GM12878 (cell line): ENCODE measurements at regions not wholly inside any gene's neighbourhood (a gene's known extent, or its start where the extent isn't known, plus 50 kb on each side); places are given as distances from the start of the nearest gene placed in this dataset.

Source experiments
- ASH2L ChIP-seq: fragments of 300-600, 200-600 bp; sonication (generic); IDR thresholded peaks from 2 replicates; pipeline ENCODE4 v1.6.1; 2017; ENCODE audit warnings: low read depth, mild to moderate bottlenecking, borderline replicate concordance
- CHD4 ChIP-seq: fragments of 200-600 bp; sonication (generic); IDR thresholded peaks from 2 replicates; pipeline ENCODE4 v1.6.1; 2016; ENCODE audit warnings: mild to moderate bottlenecking
- GABPA ChIP-seq: IDR thresholded peaks from 2 replicates; pipeline ENCODE4 v1.6.1; 2014; ENCODE audit warnings: antibody characterized with exemption, low read depth, mild to moderate bottlenecking, inconsistent platforms
- POLR2AphosphoS5 ChIP-seq: IDR thresholded peaks from 2 replicates; pipeline ENCODE4 v1.6.1; 2011; ENCODE audit warnings: mild to moderate bottlenecking, low read length, inconsistent platforms
- RAD21 ChIP-seq: IDR thresholded peaks from 2 replicates; pipeline ENCODE4 v1.6.1; 2011; ENCODE audit warnings: mild to moderate bottlenecking, low read depth, low read length, moderate library complexity; ENCODE audit not compliant: insufficient read depth
- RBBP5 ChIP-seq: fragments of 200-600 bp; sonication (generic); conservative IDR thresholded peaks from 2 replicates; pipeline ENCODE4 v1.6.1; 2016
- TARDBP ChIP-seq: IDR thresholded peaks from 2 replicates; pipeline ENCODE4 v1.6.1; 2016; ENCODE audit warnings: borderline replicate concordance
- TF ChIP-seq, protein P1 (sequence below), 3 experiments: IDR thresholded peaks in 2 of 3; conservative IDR thresholded peaks in 1 of 3; 2 replicates each; pipeline ENCODE4 v1.5.1; 2011; ENCODE audit warnings: low read depth in 3 of 3, low read length in 3 of 3, mild to moderate bottlenecking in 3 of 3, control low read depth in 2 of 3, moderate library complexity in 2 of 3, inconsistent platforms in 1 of 3, mixed read lengths in 1 of 3; ENCODE audit not compliant: control insufficient read depth in 2 of 3, insufficient read depth in 1 of 3; ENCODE audit errors: extremely low read depth in 1 of 3
- TF ChIP-seq, protein P2 (sequence below): IDR thresholded peaks from 2 replicates; pipeline ENCODE4 v1.6.1; 2012; ENCODE audit warnings: low read length, inconsistent platforms
- TF ChIP-seq, protein P3 (sequence below): IDR thresholded peaks from 2 replicates; pipeline ENCODE4 v1.6.1; 2012; ENCODE audit warnings: low read depth, low read length, improper control_type of control experiment
- TF ChIP-seq, protein P4 (sequence below): fragments of 450-650 bp; IDR thresholded peaks from 2 replicates; pipeline ENCODE4 v1.6.1; 2016; ENCODE audit warnings: mild to moderate bottlenecking
- TF ChIP-seq, protein P5 (sequence below): fragments of 450-650 bp; IDR thresholded peaks from 2 replicates; pipeline ENCODE4 v1.6.1; 2016; ENCODE audit warnings: mild to moderate bottlenecking
- TF ChIP-seq, protein P6 (sequence below): IDR thresholded peaks from 2 replicates; pipeline ENCODE4 v1.6.1; 2012; ENCODE audit warnings: low read depth, low read length, improper control_type of control experiment
- TF ChIP-seq, protein P7 (sequence below): fragments of 450-650 bp; formaldehyde crosslinking; IDR thresholded peaks from 2 replicates; pipeline ENCODE4 v1.5.0; 2022; ENCODE audit warnings: mild to moderate bottlenecking, missing genetic modification characterization

DNA sequence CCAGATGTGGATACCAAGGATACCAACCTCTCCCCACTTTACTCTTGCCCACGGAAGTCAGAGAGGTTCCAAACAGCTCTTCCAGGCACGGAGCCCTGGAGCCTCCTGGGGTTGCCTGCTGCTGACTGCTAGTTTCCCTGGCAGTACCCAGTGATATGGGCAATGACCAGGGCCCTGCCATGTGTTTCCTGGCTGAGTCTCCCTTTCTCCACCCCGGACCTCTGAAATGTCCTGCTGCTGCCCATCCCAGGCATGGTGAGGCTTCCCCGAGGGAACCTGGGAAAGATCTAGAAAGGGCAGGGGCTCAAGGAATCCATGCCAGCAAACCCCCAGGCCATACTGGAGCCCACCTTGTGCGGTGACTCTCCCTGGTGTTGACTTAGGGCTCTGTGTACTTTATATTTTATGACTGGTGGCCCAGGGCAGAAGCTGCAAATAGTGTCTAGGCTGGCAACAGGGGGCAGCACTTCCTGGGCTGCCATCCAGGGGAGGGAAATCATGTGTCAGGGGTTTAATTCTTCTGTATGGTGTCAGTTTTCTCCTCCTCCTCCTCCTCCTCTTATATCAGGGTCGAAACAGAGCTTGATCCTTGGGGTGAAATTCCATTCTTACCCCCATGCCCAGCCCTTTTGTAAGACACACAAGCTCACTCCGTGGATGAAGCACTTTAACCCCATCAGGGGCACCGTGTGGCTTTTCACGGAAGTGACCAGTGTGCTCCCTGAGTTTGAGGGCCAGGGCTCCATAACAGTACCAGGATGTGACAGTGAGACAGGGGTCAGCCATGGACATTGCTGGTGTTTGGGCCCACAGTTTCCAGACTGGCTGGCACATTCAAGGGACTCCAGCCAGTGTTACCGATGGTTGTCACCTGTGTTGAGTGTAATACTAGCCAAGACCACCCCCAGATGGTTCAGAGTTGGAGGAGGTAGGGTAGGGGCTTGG is 62.4 kb upstream of the GDF10 start:
- TF ChIP-seq, protein P1, sequence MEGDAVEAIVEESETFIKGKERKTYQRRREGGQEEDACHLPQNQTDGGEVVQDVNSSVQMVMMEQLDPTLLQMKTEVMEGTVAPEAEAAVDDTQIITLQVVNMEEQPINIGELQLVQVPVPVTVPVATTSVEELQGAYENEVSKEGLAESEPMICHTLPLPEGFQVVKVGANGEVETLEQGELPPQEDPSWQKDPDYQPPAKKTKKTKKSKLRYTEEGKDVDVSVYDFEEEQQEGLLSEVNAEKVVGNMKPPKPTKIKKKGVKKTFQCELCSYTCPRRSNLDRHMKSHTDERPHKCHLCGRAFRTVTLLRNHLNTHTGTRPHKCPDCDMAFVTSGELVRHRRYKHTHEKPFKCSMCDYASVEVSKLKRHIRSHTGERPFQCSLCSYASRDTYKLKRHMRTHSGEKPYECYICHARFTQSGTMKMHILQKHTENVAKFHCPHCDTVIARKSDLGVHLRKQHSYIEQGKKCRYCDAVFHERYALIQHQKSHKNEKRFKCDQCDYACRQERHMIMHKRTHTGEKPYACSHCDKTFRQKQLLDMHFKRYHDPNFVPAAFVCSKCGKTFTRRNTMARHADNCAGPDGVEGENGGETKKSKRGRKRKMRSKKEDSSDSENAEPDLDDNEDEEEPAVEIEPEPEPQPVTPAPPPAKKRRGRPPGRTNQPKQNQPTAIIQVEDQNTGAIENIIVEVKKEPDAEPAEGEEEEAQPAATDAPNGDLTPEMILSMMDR (IDR thresholded peaks at IDR 0.05 in 2 of 3, conservative IDR thresholded peaks at IDR 0.05 in 1 of 3; ENCODE audit: control insufficient read depth in 2 of 3, extremely low read depth in 1 of 3, insufficient read depth in 1 of 3, low read depth in 3 of 3, low read length in 3 of 3), result peak in 2 of 3 experiments; percentile 4 to 20; a peak in 1 of 6 replicates
- TF ChIP-seq POLR2AphosphoS5 (no peak), RBBP5 (no peak), TARDBP (no peak), ASH2L (no peak), GABPA (no peak), CHD4 (no peak), RAD21 (0 out of 2 replicates have a peak, but pooled peaks have one; percentile 10)
- TF ChIP-seq, protein P2, sequence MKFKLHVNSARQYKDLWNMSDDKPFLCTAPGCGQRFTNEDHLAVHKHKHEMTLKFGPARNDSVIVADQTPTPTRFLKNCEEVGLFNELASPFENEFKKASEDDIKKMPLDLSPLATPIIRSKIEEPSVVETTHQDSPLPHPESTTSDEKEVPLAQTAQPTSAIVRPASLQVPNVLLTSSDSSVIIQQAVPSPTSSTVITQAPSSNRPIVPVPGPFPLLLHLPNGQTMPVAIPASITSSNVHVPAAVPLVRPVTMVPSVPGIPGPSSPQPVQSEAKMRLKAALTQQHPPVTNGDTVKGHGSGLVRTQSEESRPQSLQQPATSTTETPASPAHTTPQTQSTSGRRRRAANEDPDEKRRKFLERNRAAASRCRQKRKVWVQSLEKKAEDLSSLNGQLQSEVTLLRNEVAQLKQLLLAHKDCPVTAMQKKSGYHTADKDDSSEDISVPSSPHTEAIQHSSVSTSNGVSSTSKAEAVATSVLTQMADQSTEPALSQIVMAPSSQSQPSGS, result no peak
- TF ChIP-seq, protein P3, sequence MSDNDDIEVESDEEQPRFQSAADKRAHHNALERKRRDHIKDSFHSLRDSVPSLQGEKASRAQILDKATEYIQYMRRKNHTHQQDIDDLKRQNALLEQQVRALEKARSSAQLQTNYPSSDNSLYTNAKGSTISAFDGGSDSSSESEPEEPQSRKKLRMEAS, result no peak
- TF ChIP-seq, protein P4, sequence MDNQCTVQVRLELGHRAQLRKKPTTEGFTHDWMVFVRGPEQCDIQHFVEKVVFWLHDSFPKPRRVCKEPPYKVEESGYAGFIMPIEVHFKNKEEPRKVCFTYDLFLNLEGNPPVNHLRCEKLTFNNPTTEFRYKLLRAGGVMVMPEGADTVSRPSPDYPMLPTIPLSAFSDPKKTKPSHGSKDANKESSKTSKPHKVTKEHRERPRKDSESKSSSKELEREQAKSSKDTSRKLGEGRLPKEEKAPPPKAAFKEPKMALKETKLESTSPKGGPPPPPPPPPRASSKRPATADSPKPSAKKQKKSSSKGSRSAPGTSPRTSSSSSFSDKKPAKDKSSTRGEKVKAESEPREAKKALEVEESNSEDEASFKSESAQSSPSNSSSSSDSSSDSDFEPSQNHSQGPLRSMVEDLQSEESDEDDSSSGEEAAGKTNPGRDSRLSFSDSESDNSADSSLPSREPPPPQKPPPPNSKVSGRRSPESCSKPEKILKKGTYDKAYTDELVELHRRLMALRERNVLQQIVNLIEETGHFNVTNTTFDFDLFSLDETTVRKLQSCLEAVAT, result no peak
- TF ChIP-seq, protein P5, sequence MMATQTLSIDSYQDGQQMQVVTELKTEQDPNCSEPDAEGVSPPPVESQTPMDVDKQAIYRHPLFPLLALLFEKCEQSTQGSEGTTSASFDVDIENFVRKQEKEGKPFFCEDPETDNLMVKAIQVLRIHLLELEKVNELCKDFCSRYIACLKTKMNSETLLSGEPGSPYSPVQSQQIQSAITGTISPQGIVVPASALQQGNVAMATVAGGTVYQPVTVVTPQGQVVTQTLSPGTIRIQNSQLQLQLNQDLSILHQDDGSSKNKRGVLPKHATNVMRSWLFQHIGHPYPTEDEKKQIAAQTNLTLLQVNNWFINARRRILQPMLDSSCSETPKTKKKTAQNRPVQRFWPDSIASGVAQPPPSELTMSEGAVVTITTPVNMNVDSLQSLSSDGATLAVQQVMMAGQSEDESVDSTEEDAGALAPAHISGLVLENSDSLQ, result no peak
- TF ChIP-seq, protein P6, sequence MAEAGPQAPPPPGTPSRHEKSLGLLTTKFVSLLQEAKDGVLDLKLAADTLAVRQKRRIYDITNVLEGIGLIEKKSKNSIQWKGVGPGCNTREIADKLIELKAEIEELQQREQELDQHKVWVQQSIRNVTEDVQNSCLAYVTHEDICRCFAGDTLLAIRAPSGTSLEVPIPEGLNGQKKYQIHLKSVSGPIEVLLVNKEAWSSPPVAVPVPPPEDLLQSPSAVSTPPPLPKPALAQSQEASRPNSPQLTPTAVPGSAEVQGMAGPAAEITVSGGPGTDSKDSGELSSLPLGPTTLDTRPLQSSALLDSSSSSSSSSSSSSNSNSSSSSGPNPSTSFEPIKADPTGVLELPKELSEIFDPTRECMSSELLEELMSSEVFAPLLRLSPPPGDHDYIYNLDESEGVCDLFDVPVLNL, result no peak
- TF ChIP-seq, protein P7, sequence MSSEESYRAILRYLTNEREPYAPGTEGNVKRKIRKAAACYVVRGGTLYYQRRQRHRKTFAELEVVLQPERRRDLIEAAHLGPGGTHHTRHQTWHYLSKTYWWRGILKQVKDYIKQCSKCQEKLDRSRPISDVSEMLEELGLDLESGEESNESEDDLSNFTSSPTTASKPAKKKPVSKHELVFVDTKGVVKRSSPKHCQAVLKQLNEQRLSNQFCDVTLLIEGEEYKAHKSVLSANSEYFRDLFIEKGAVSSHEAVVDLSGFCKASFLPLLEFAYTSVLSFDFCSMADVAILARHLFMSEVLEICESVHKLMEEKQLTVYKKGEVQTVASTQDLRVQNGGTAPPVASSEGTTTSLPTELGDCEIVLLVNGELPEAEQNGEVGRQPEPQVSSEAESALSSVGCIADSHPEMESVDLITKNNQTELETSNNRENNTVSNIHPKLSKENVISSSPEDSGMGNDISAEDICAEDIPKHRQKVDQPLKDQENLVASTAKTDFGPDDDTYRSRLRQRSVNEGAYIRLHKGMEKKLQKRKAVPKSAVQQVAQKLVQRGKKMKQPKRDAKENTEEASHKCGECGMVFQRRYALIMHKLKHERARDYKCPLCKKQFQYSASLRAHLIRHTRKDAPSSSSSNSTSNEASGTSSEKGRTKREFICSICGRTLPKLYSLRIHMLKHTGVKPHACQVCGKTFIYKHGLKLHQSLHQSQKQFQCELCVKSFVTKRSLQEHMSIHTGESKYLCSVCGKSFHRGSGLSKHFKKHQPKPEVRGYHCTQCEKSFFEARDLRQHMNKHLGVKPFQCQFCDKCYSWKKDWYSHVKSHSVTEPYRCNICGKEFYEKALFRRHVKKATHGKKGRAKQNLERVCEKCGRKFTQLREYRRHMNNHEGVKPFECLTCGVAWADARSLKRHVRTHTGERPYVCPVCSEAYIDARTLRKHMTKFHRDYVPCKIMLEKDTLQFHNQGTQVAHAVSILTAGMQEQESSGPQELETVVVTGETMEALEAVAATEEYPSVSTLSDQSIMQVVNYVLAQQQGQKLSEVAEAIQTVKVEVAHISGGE (CRISPR knock-in tag), result no peak
